ENCODE measurements at regions not wholly inside any gene's neighbourhood (a gene's known extent, or its start where the extent isn't known, plus 50 kb on each side); places are given as distances from the start of the nearest gene placed in this dataset.
"Not testable (repeated sequence)": the region's sequence is repeated elsewhere in the genome, so short reads cannot be mapped to it uniquely, and the experiment has no call there.

- H3K27me3 ChIP-seq: no peaks in the 10 kb centered on the region
- no peaks in the 10 kb centered on the region for H3K36me3 ChIP-seq
- H3K27ac ChIP-seq: no peak overlapping the region
- H3K9me3 ChIP-seq: no peaks in the 10 kb centered on the region
- intact Hi-C loops (cut with DNase I): no loop called here
- no peak overlapping the region for H3K4me3 ChIP-seq
- no peaks in the 10 kb centered on the region for H3K4me1 ChIP-seq
- TF ChIP-seq POLR2A (IDR thresholded peaks at IDR 0.05) (no peak), POLR2AphosphoS5 (IDR thresholded peaks at IDR 0.05; ENCODE audit: insufficient read depth in 1 of 2, low read depth in 1 of 2) (no peak), CTCF (IDR thresholded peaks at IDR 0.05) (no peak)
- no peak for DNase-seq (ENCODE audit: extremely low spot score in 2 of 2)
Measured at GRCh38 chr12:90216815-90217214, 508.2 kb upstream of the ATP2B1 start.

- no peaks in the 10 kb centered on the region for H3K4me1 ChIP-seq
- no peaks in the 10 kb centered on the region for H3K36me3 ChIP-seq
- H3K27me3 ChIP-seq: no peaks in the 10 kb centered on the region
- no peaks in the 10 kb centered on the region for H3K9me3 ChIP-seq
- H3K4me3 ChIP-seq: no peak overlapping the region
- no peak overlapping the region for H3K27ac ChIP-seq
- intact Hi-C loops (cut with DNase I): no loop called here
- DNase-seq (ENCODE audit: extremely low spot score in 2 of 2): no peak
- no peak for TF ChIP-seq POLR2A (IDR thresholded peaks at IDR 0.05)
- no peak for TF ChIP-seq POLR2AphosphoS5 (IDR thresholded peaks at IDR 0.05; ENCODE audit: insufficient read depth in 1 of 2, low read depth in 1 of 2)
- TF ChIP-seq CTCF (IDR thresholded peaks at IDR 0.05): no peak
Measured at GRCh38 chr12:90216020-90216552, 507.4 kb upstream of the ATP2B1 start.

- H3K9me3 ChIP-seq: no peaks in the 10 kb centered on the region
- no peak overlapping the region for H3K4me3 ChIP-seq
- no peaks in the 10 kb centered on the region for H3K27me3 ChIP-seq
- DNase-seq (ENCODE audit: extremely low spot score in 2 of 2): no peak
- TF ChIP-seq POLR2AphosphoS5 (IDR thresholded peaks at IDR 0.05; ENCODE audit: insufficient read depth in 1 of 2, low read depth in 1 of 2) (peak in 1 of 2 donors; percentile 26), POLR2A (IDR thresholded peaks at IDR 0.05) (no peak)
- intact Hi-C loops (cut with DNase I): no loop called here
- no peaks in the 10 kb centered on the region for H3K36me3 ChIP-seq
- no peak overlapping the region for H3K27ac ChIP-seq
- no peaks in the 10 kb centered on the region for H3K4me1 ChIP-seq
Measured at GRCh38 chr12:90211017-90211416, 502.4 kb upstream of the ATP2B1 start.

- intact Hi-C loops (cut with DNase I): no loop called here
- no peaks in the 10 kb centered on the region for H3K9me3 ChIP-seq
- no peak overlapping the region for H3K27ac ChIP-seq
- no peak overlapping the region for H3K4me3 ChIP-seq
- TF ChIP-seq POLR2A (IDR thresholded peaks at IDR 0.05) (no peak), POLR2AphosphoS5 (IDR thresholded peaks at IDR 0.05; ENCODE audit: insufficient read depth in 1 of 2, low read depth in 1 of 2) (no peak), CTCF (IDR thresholded peaks at IDR 0.05) (no peak)
- H3K27me3 ChIP-seq: no peaks in the 10 kb centered on the region
- no peak for DNase-seq (ENCODE audit: extremely low spot score in 2 of 2)
- H3K4me1 ChIP-seq: no peaks in the 10 kb centered on the region
- H3K36me3 ChIP-seq: no peaks in the 10 kb centered on the region
Measured at GRCh38 chr12:90209029-90209428, 500.4 kb upstream of the ATP2B1 start.

GRCh38 chr12:90208379-90208778 lies 499.7 kb upstream of the ATP2B1 start:
- intact Hi-C loops (cut with DNase I); H3K27ac ChIP-seq; H3K4me1 ChIP-seq: not testable (repeated sequence)

GRCh38 chr12:90207799-90208198 lies 499.2 kb upstream of the ATP2B1 start:
- Histone ChIP-seq H3K9me3 (no peaks in the 10 kb centered on the region), H3K4me3 (no peak overlapping the region), H3K4me1 (no peaks in the 10 kb centered on the region), H3K36me3 (no peaks in the 10 kb centered on the region), H3K27ac (no peak overlapping the region), H3K27me3 (no peaks in the 10 kb centered on the region)
- intact Hi-C loops (cut with DNase I): no loop called here
- TF ChIP-seq POLR2A (IDR thresholded peaks at IDR 0.05): no peak
- DNase-seq (ENCODE audit: extremely low spot score in 2 of 2): no peak

More at GRCh38 chr12:90208379-90208778, 499.7 kb upstream of the ATP2B1 start:
- DNase-seq (ENCODE audit: extremely low spot score in 2 of 2); H3K9me3 ChIP-seq; H3K36me3 ChIP-seq; H3K4me3 ChIP-seq; H3K27me3 ChIP-seq: not testable (repeated sequence)

Measured in vagina (tissue), 2 donors.